Stomach (tissue), 4 donors: ENCODE measurements at regions not wholly inside any gene's neighbourhood (a gene's known extent, or its start where the extent isn't known, plus 50 kb on each side); places are given as distances from the start of the nearest gene placed in this dataset.

Experiments
- POLR2A ChIP-seq, 4 donors: fragments of 450-650 bp; IDR thresholded peaks; one replicate each; pipeline ENCODE4 v1.6.1; 2016; ENCODE audit warnings: antibody characterized with exemption in 4 of 4, control low read depth in 2 of 4, mild to moderate bottlenecking in 1 of 4, moderate library complexity in 1 of 4
- POLR2AphosphoS5 ChIP-seq, 3 donors: sonication (generic); formaldehyde crosslinking; IDR thresholded peaks; one replicate each; pipeline ENCODE4 v1.6.1; 2016; ENCODE audit warnings: antibody characterized with exemption in 3 of 3
- TF ChIP-seq, protein P1 (sequence below), 7 experiments: fragments of 450-650 bp in 4 of 7; fragments of 200-600 bp in 3 of 7; sonication (generic) in 3 of 7; IDR thresholded peaks; one replicate each; pipeline ENCODE4 v1.5.1; 2016 to 2019; ENCODE audit warnings: antibody characterized with exemption in 7 of 7, control low read depth in 2 of 7, mild to moderate bottlenecking in 1 of 7

DNA sequence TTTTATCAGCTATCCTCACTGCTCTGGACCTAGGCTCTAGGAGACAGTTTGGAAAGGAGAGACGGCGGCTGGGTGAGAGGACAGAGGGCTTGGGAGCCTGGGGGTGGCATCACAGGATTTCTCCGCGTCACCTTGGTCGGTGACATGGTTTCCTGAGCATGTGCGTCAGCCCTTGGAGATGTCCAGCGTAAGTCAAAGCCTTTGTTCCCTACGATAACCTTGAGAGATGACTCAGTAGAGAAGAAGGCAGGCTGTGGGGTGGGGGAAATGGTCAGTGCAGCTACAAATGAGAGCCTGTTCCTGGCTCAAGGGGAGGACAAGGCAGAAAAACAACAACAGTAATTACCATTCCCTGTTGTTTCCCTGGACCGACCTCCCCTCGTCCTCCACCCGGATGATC, 90.2 kb upstream of the TBX3 start:
- TF ChIP-seq, protein P1, sequence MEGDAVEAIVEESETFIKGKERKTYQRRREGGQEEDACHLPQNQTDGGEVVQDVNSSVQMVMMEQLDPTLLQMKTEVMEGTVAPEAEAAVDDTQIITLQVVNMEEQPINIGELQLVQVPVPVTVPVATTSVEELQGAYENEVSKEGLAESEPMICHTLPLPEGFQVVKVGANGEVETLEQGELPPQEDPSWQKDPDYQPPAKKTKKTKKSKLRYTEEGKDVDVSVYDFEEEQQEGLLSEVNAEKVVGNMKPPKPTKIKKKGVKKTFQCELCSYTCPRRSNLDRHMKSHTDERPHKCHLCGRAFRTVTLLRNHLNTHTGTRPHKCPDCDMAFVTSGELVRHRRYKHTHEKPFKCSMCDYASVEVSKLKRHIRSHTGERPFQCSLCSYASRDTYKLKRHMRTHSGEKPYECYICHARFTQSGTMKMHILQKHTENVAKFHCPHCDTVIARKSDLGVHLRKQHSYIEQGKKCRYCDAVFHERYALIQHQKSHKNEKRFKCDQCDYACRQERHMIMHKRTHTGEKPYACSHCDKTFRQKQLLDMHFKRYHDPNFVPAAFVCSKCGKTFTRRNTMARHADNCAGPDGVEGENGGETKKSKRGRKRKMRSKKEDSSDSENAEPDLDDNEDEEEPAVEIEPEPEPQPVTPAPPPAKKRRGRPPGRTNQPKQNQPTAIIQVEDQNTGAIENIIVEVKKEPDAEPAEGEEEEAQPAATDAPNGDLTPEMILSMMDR (IDR thresholded peaks at IDR 0.05): no peak
- no peak for TF ChIP-seq POLR2A (IDR thresholded peaks at IDR 0.05)
- TF ChIP-seq POLR2AphosphoS5 (IDR thresholded peaks at IDR 0.05): no peak
